GM19043 (cell line): ENCODE measurements at regions not wholly inside any gene's neighbourhood (a gene's known extent, or its start where the extent isn't known, plus 50 kb on each side); places are given as distances from the start of the nearest gene placed in this dataset.

Experiments used
- ATAC-seq: cut with Tn5 transposase; IDR thresholded peaks from one replicate; pipeline ENCODE4 v1.9.1; 2021; ENCODE audit warnings: low read depth; ENCODE audit not compliant: unreplicated experiment

DNA sequence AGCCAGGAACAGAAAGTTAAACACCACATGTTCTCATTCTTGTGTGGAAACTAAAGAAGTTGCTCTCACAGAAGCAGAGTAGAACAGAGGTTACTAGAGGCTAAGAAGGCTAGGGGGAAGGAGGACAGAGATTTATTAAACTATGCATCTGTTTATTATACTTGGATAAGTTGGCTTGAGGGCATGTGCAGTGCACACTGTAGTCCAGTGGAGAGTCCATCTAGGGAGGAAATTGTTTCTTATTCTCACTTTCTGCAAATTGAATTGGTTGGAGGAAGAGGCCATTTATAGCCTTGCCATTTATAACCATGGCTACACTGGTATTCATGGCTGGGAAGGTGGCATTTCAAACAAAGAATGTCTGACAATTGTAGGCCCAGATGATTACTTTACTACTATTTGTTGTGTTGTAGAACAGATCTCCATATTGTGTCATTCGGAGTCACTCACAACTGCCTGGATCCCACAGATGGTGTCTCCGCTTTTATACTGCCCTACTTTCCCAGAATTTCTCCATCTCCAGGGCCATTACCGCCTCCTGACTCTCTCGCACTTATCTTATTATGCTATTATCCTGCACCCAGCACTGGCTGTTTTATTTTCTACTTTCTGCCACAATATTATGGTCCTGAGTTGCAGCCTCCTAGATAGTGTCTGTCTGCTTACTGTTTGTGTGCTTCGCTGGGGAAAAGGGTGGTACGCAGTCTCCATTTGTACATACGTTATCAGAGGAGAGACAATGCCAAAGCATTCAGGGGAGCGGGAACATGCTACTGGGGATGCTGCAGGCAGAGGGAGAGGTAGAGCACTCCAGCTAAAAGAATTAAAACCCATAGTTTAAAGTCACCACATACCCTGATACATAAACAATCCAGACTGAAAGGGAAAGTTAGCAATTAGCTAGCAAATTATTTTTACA, 169.3 kb upstream of the BLID start:
- ATAC-seq = no peak

DNA sequence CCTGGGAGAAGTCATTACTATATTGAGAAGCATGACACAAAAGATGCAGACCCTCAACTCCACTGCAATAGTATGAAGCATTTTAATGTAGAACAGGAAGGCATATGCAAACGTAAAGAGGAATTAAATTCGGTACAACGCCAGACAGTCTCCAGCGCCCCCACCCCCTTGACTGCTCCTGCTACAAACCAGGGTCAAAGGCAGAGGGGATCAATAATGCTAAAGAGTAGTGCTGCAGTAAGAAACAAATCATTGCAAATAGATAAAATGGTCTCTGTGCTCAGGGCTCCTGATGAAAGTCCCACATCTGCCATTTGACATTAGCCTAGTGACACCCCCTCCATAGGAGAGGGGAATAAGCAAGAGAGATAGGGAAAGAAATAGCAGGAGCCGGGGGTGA, 164.9 kb upstream of the BLID start:
- ATAC-seq = no peak

DNA sequence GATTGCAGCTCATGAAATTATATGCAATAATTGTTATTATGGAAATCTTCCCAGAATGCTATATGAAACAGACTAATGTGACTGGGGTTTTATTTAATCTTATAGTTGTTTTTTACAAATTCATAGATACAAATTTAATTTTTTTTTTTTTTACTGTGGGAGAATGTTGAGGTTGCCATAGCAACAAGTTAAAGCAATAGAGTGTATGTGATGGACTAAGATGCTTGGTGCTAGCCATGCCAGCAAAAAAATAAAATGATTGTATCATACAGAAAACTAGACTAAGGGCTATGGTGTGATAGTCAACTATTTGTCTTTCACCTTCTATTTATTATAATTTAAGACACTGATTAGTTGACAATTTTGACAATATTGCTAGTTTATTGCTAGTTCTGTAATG, 163.2 kb upstream of the BLID start:
- no peak for ATAC-seq

DNA sequence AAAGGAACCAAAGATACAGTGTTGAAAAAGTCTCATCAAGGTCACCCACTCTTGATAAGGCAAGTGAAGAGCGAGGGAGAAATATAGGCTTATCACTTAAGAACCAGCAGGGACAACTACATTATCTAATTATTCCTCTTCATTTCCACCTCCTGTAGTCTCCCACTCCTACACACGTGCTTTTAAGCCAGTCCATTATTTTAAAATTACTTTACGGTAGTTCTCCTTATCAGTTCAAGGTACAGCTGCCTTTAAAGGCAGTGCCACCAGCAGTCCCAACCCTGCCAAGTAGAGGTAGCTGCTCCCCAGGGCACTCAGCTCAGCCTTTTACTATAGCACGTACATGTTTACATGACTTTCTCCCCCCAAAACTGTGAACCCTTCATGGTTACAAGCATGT, 161.5 kb upstream of the BLID start:
- ATAC-seq = no peak

DNA sequence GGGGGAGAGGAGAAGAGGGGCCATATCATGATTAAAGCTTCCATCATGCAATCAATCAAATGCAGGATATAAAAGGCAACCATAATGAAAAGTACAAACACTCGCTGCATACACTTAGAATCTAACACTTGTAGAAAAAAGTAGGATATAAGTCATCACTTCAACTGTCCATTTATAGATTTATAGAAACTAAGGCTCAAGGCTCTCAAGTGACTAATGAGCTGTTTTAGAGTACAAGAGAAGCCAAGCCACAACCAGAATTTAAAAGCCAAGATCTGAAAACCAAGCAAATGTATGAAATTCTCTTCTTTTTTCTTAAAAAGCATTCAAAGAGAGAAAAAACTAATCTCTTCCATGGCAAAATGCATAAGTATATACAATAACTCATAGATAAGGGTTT, 160.2 kb upstream of the BLID start:
- ATAC-seq = no peak

DNA sequence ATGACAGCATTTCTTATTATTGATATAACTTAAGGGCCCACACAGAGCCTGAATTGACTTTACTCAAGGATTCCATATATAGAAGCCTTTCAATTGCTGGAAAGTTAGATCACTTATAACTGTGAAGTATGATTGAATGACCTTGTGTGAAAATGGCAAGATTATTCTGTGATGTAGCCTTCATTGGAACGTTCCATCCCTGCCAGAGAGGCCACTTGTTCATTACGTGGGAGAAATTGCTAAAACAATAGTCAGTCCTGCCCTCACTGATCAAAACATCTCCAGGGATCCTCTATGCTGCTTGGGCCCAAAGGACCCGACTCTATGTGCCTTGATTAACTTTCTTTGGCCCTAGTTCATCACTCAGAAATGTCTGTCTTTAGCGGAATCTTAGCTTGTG, 159.5 kb upstream of the BLID start:
- no peak for ATAC-seq

DNA sequence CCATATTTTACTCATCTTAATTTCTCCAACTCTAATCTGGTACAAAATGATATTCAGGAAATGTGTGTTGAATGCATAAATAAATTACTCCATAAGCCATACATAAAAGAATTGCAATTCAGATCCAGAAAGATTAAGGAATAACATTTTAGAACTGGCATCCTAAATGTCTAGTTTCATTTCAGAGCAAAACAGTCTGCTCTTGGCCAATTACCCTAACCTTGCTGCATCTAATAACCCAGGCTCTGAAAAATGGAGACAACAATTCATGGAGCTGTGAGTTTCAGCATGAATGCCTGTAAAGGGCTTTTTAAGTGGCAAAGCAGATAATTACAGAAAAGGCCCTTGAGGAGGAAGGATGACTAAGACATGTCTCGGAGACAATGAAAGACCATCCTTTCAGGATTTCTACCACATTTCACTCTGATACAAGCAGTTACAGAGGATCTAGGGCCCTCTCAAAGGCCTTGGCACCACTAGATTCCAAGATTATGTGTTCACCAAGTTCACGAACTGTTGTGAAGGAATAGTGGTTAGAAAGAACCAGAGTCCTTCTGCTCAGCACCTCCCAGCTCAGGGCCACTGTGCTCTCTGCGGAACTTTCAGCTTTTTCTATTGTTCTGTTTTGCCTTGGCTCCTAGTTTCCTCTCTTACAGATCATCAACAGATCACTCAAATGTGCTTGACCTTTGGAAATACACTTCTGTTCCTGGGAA, 157.6 kb upstream of the BLID start:
- no peak for ATAC-seq

DNA sequence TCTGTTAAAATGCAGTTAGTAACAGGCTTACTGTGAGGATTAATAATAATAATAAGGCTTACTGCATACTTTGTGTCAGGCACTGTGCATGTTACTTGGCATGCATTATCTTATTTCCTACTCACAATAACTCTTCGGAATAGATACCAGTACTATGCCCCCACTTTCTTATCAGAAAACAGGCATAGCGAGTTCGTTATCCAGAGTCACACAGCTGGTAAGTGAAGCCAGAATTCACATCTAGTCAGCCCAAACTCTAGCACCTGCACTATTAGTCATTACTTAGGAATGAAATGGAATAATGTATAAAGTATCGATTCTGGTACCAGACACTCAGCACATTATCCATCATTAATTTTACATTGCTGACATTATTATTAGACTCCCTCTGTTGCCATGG, 155.7 kb upstream of the BLID start:
- no peak for ATAC-seq

DNA sequence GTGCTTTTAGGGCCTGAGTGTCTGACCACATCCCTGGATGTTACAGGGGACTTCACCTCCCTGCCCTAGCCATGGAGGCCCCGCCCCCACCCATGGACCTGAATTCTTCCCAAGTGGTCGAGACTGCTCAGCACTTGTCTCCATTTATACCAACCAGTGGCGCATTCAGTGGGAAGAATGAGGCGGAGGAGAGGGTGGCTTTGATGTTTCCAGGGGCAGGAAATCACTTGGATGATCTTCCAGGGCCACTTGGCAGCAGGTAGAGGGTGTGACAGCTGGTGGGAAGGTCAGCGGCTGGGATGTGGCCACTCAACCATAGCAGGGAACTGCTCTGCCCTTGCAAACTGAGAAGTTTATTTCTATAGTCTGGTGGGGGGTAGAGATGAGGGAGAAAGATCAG, 155.1 kb upstream of the BLID start:
- ATAC-seq = no peak

DNA sequence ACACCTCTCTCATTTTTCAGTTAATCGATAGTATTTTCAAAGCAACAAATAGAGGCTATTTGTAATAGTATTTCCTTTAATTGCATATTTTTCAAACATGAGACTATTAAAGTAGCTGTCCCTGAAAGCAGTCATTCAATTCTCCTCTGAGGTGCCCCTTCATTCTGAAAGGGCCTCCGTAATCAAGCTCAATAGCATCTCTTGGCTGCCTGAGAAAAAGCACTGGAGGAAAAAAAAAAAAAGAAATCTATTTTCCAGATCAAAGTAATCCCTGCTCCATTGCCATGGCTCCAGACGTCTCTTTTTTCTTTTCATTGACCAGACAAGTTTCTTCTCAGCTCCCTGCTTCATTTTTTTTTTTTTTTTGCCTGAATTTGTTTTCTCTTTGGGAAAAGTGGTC, 154.5 kb upstream of the BLID start:
- ATAC-seq = no peak

DNA sequence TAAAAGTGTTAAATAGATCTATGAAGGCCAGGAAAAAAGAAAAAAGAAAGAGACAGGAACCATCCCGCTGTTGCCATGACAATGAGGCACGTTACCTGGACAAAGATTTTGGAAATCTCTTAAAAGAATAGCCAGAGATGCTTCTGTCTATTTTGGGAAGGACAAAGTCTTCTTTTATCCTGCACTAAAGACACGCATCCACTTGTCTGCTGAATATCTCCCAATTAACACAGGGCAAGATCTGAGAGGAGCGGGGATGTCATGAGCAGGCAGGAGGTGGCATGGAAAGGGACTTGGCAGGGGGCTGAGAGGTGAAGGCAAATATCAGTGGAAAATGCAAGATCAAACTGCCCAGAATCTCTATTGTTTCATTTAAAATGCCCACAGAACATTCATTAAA, 153.8 kb upstream of the BLID start:
- ATAC-seq = no peak

DNA sequence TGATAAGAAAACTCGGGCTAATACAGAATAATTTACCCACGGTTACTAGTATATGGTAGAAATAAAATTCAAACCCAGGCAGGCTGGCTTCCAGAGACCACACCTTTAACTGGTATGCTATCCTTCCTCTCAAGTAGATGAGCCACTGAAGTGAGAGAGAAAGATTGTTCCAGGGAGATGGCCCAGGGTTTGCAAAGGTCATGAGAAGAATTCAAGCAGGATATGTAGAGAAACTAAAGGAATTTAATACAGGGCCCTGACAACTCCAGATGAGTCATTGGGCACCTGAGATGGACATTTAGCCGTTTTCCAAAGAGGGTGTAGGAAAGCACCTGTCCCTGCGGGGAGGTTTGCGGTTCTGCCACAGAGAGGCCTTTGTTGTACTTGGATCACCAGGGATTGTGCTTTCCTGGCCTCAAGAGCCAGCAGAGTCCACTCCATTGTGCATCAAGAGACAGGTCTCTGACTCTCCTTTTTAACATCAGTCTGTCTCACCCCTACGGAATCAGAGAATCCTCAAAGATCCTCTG, 152.7 kb upstream of the BLID start:
- ATAC-seq = no peak

DNA sequence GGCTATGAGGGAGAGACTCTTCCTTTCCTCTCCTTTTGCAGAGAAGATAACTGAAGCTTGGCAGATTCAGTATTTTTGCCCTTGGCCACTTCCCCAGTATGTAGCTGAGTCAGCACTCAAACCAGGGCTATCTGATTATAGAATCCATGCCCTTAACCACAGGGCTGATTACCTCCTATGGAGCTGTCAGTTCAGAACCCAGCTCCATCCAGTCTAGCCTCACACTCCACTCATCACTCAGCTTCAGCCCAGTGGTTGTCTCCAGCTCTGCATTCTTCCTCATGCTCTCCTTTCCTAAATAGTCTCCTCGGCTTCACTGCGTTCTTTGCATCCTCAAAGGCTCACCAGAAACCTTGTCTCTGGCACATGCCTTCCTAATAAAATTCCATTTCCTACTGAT, 151.6 kb upstream of the BLID start:
- no peak for ATAC-seq

DNA sequence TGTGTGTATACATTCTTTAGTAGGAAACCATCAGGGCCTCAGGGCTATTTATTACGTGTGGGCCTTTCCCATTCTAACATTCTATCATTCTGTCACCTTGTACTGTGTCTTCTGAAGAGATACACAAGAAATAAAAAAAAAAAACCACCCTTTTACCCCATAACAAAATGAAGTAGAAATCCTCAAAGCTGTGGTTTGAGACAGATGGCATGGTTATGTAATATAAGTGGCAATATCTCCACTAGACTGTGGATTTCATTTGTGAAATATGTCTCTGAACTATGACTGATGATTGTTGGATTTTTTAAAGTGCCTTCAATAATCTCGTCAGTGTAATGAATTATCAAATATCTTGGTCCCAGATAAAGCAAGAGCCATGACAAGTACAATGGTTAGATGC, 150.0 kb upstream of the BLID start:
- ATAC-seq = no peak

DNA sequence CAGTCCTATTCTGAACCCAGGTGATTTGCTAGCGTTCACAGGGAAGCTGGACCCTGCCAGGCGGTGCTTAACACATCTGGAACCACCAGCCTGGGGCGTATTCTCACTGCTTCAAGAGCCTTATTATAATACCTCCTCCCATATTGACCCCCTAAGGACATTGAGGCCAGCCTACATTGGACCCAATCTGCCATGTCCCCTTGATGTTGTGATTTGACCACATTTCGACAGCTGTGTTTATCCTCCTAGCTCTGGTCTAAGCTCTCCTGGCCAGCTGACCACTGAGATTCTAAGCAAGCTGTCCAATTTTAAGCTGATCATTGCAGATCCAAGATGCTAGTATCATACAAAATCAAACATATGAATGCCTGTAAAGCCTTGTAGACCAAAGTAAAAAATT, 148.1 kb upstream of the BLID start:
- ATAC-seq = no peak

DNA sequence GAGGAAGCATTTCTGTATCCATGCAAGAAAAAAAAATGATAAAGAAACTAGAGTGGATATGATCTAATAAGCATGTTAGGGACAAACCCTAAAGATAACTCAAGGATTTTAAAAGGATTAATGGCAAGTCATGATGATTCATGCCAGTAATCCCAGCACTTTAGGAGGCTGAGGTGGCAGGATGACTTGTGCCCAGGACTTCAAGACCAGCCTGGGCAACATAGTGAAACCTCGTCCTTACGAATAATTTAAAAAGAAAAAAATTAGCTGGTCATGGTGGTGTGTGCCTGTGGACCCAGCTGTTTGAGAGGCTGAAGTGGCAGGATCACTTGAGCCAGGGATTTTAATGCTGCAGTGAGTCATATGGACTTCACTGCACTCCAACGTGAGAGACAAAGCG, 145.5 kb upstream of the BLID start:
- ATAC-seq = no peak

DNA sequence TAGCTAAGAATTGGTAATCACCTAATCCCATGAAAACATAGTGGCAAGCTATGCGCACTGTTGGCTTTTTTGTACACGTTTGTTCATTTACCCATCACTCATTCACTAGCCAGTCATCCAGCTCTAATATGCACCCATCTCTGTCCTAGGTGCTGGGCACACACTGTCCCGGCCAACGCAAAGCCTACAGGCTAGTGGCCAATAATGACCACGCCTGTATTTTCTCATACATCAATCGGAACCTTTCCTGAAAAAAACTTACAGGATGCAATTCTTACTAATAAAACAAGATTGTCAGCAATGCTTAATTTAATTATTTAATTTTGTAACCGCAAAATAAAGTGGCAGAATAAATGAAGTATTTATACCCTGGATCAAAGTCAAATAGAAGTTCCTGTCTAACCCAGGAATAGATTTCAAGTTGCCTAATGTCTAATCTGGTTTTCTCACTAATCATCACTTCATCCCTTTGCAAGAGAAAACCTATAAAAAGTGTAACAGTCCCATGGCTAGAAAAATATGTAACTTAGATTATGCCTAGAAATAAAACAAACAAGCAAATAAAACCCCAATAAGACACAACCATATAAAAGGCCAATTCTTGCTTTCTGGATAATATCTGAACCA, 143.3 kb upstream of the BLID start:
- ATAC-seq = no peak

DNA sequence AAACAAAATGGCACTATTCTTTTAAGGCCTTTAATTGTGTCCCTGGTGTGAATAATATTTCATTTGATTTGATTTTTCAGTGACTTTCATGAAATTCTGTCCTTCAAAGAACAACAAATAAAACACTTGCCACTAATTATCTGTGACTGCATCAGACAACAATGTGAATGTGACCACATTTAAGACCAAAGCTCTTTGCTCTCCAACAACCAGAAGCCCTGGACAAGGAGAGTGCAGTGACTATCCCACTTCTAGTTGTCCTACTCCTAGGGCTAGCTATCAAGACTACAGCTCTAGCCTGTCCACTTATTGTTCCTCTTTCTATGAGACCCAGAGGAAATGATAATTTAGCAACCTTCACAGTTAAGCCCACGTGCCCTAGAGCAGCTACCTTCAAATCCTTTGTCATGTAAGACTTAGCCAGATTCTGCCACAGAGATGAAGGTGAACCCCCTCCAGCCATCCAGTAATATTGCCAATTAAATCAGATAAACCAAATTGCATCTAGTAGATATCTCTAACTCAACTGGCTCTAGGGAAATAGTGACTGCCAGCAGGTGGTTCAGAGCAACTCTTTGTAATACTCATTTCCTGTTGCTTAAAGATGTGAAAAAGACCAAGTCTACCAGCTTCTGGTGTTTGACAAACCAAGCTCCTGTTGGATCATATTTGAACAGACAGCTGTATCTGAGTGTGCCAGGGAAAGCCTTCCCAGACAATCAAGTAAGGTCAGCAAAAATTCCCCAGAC, 142.6 kb upstream of the BLID start:
- no peak for ATAC-seq

DNA sequence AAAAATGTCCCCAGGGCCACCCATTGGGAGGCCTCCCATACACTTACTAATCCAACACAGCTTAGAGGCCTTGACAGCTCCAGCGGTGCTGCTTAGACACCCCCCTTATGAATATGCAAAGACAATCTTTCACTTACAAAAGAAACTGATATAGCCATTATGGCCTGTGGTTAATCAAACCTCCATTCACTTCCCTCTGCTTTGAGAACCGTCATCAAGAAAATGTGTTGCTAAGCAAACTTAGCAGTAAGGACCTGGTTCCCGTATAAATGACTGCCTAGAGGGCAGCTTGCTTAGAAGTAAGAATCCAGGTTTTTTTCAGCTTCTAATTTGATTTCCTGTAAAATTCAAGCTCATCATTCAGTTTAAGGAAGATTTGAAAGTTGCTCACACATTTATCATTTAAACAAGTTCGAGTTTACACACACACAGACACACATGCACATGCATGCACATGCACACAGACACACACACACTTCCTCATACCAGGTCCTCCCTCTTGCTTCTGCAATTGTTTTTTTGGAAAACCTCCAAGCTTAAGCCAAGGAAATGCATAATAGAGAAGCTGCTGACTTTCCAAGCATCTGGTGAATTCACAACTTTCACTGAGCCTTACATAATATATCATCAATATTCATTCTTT, 137.7 kb upstream of the BLID start:
- no peak for ATAC-seq

DNA sequence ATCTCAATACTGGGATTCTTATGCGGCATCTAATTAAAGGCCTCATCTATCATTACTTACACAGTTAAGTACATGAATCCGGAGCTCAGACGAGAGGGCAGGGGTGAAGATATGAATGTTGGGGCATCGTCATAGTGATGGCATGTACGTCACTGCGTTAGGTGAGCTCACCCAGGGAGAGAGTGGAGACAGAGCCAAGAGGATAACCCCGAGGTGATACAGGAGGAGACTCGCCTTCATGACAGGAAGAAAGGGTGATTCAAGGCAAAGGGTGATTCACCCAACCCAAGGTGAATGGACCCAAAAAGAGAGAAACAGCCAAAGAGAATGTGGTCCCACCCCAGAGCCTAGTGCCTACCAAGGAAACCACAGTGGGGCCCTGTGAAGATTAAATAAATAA, 132.9 kb upstream of the BLID start:
- ATAC-seq = no peak
